Fibroblast of lung (primary cell): ENCODE measurements at regions not wholly inside any gene's neighbourhood (a gene's known extent, or its start where the extent isn't known, plus 50 kb on each side); places are given as distances from the start of the nearest gene placed in this dataset.

Experiments used
- DNase-seq, 2 donors: peaks; one replicate each; pipeline versions ENCODE4 v3.0.0 to v3.0.0-alpha.2; 2010; ENCODE audit warnings: low read depth in 2 of 2
- H2AFZ ChIP-seq: 2 replicates; pipeline ENCODE4 v1.5.1; 2012; ENCODE audit warnings: low read length, control low read depth, inconsistent platforms
- H3K27ac ChIP-seq: 2 replicates; pipeline ENCODE4 v1.5.1; 2011; ENCODE audit warnings: low read length, control low read depth; ENCODE audit not compliant: insufficient read depth
- H3K27me3 ChIP-seq: 2 replicates; pipeline ENCODE4 v1.5.1; 2011; ENCODE audit warnings: mild to moderate bottlenecking, low read length; ENCODE audit not compliant: control insufficient read depth, insufficient read depth
- H3K36me3 ChIP-seq: 2 replicates; pipeline ENCODE4 v1.5.1; 2011; ENCODE audit warnings: low read length; ENCODE audit not compliant: control insufficient read depth, insufficient read depth
- H3K4me1 ChIP-seq: 2 replicates; pipeline ENCODE4 v1.5.1; 2011; ENCODE audit warnings: low read length; ENCODE audit not compliant: control insufficient read depth, insufficient read depth; ENCODE audit errors: extremely low read depth
- H3K4me2 ChIP-seq: 2 replicates; pipeline ENCODE4 v1.5.1; 2011; ENCODE audit warnings: low read length, control low read depth; ENCODE audit not compliant: insufficient read depth; ENCODE audit errors: extremely low read depth
- H3K4me3 ChIP-seq, 4 experiments: fragments of 200-600 bp in 1 of 4; sonication (generic) in 1 of 4; replicated peaks in 1 of 4; 2 replicates each; pipeline ENCODE4 v1.5.1; 2011 to 2016; ENCODE audit warnings: low read length in 4 of 4, low read depth in 3 of 4, mild to moderate bottlenecking in 3 of 4, control low read depth in 2 of 4, inconsistent platforms in 1 of 4, mixed read lengths in 1 of 4; ENCODE audit not compliant: insufficient read depth in 1 of 4; ENCODE audit errors: control extremely low read depth in 1 of 4
- H3K79me2 ChIP-seq: 2 replicates; pipeline ENCODE4 v1.5.1; 2012; ENCODE audit warnings: mild to moderate bottlenecking, low read length, inconsistent platforms; ENCODE audit not compliant: control insufficient read depth, insufficient read depth
- H3K9ac ChIP-seq: 2 replicates; pipeline ENCODE4 v1.5.1; 2011; ENCODE audit warnings: mild to moderate bottlenecking, low read length, control low read depth; ENCODE audit not compliant: insufficient read depth
- H3K9me3 ChIP-seq: 2 replicates; pipeline ENCODE4 v1.5.1; 2012; ENCODE audit warnings: low read depth, low read length; ENCODE audit not compliant: control insufficient read depth, insufficient read depth
- H4K20me1 ChIP-seq: 2 replicates; pipeline ENCODE4 v1.5.1; 2011; ENCODE audit warnings: low read length; ENCODE audit not compliant: control insufficient read depth, insufficient read depth; ENCODE audit errors: extremely low read depth
- CTCF ChIP-seq, 2 donors: IDR thresholded peaks in 1 of 2; conservative IDR thresholded peaks in 1 of 2; 1 replicate in 1 of 2; 2 replicates in 1 of 2; pipeline ENCODE4 v1.5.1; 2011 to 2012; ENCODE audit warnings: low read length in 2 of 2, control low read depth in 1 of 2, inconsistent platforms in 1 of 2, low read depth in 1 of 2, mild to moderate bottlenecking in 1 of 2
- EZH2 ChIP-seq: IDR thresholded peaks from 2 replicates; pipeline ENCODE4 v1.5.1; 2012; ENCODE audit warnings: low read length, control low read depth, mild to moderate bottlenecking; ENCODE audit errors: missing control alignments

DNA sequence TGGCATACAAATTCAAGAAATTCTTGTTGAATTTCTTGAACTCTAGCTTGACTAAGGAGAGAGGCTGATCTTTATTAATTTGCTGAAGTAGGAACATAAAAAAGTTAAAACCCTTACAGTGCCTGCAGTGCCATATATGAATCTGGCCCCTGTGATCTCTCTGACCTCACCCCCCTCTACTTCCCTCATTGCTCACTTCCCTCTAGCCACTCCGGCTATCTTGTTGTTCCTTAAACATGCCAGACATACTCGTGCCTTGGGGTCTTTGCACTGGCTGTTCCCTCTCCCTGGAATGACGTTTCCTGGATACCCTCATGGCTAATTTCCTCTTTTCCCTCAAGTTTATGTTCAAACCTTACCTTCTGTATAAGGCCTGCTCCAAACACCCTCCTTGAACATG lies 246.3 kb upstream of the SIX2 start:
- Histone ChIP-seq H3K79me2 (no peaks in the 10 kb centered on the region), H4K20me1 (no peaks in the 10 kb centered on the region), H3K9ac (no peak overlapping the region), H3K9me3 (no peaks in the 10 kb centered on the region), H3K36me3 (no peaks in the 10 kb centered on the region), H2AFZ (no peak overlapping the region), H3K4me2 (no peak overlapping the region), H3K27me3 (no peaks in the 10 kb centered on the region), H3K27ac (no peak overlapping the region), H3K4me3 (no peak overlapping the region), H3K4me1 (no peaks in the 10 kb centered on the region)
- TF ChIP-seq EZH2 (no peak), CTCF (conservative IDR thresholded peaks at IDR 0.05 in 1 of 2, IDR thresholded peaks at IDR 0.05 in 1 of 2; ENCODE audit: low read depth in 1 of 2, low read length in 2 of 2) (no peak)
- DNase-seq, result no peak

- Histone ChIP-seq H3K4me3 (no peak overlapping the region), H2AFZ (no peak overlapping the region), H3K4me1 (no peaks in the 10 kb centered on the region), H3K79me2 (no peaks in the 10 kb centered on the region), H3K27ac (no peak overlapping the region), H3K27me3 (no peaks in the 10 kb centered on the region), H3K36me3 (no peaks in the 10 kb centered on the region), H4K20me1 (no peaks in the 10 kb centered on the region), H3K9ac (no peak overlapping the region), H3K9me3 (no peaks in the 10 kb centered on the region), H3K4me2 (no peak overlapping the region)
- no peak for DNase-seq
- no peak for TF ChIP-seq EZH2
- no peak for TF ChIP-seq CTCF (conservative IDR thresholded peaks at IDR 0.05 in 1 of 2, IDR thresholded peaks at IDR 0.05 in 1 of 2; ENCODE audit: low read depth in 1 of 2, low read length in 2 of 2)
These were observed 244.8 kb upstream of the SIX2 start for GRCh38 chr2:45254025-45254424.

DNA sequence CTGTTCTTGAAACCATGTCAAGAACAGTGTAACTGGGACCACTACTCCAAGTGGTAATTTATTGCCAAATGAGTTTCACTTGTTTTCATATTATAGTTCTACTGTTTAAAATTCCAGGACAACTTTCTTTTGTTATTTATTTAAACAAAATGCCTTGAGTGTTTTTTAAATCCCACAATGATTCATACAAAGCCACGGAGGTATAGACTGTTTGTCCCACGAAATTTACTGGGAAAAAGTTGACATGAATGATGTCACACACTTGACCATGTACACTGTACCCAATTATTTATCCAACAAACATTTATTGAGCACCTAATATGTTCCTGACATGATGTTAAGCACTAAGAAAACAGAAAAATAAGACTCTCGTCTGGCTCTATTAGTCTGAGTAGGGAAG lies 243.9 kb upstream of the SIX2 start:
- Histone ChIP-seq H3K27me3 (no peaks in the 10 kb centered on the region), H3K4me3 (no peak overlapping the region), H3K27ac (no peak overlapping the region), H3K9me3 (no peaks in the 10 kb centered on the region), H3K36me3 (no peaks in the 10 kb centered on the region), H3K9ac (no peak overlapping the region), H3K4me2 (no peak overlapping the region), H3K79me2 (no peaks in the 10 kb centered on the region), H4K20me1 (no peaks in the 10 kb centered on the region), H2AFZ (no peak overlapping the region), H3K4me1 (no peaks in the 10 kb centered on the region)
- no peak for TF ChIP-seq CTCF (conservative IDR thresholded peaks at IDR 0.05 in 1 of 2, IDR thresholded peaks at IDR 0.05 in 1 of 2; ENCODE audit: low read depth in 1 of 2, low read length in 2 of 2)
- no peak for TF ChIP-seq EZH2
- peak; percentile 28 to 32 for DNase-seq
